ENCODE measurements at regions not wholly inside any gene's neighbourhood (a gene's known extent, or its start where the extent isn't known, plus 50 kb on each side); places are given as distances from the start of the nearest gene placed in this dataset.

GRCh38 chr13:21849323-21849722 lies 178.4 kb downstream of the FGF9 start (continued):
- TF ChIP-seq POU5F1 (IDR thresholded peaks at IDR 0.05; ENCODE audit: low read depth, low read length) (no peak), TBP (IDR thresholded peaks at IDR 0.05; ENCODE audit: low read depth, low read length) (no peak)
